ENCODE measurements at regions not wholly inside any gene's neighbourhood (a gene's known extent, or its start where the extent isn't known, plus 50 kb on each side); places are given as distances from the start of the nearest gene placed in this dataset.
"Not testable (repeated sequence)": the region's sequence is repeated elsewhere in the genome, so short reads cannot be mapped to it uniquely, and the experiment has no call there.

DNA sequence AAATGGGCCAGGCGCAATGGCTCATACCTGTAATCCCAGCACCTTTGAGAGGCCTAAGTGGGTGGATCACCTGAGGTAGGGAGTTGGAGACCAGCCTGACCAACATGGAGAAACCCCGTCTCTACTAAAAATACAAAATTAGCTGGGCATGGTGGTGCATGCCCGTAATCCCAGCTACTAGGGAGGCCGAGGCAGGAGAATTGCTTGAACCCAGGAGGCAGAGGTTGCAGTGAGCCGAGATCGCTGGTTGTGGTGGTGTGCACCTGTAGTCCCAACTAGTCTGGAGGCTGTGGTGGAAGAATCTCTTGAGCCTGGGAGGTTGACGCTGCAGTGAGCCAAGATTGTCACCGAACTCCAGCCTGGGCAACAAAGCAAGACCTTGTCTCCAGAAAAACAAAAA lies 50.5 kb upstream of the ZNF217 start:
- TF ChIP-seq, protein P1, sequence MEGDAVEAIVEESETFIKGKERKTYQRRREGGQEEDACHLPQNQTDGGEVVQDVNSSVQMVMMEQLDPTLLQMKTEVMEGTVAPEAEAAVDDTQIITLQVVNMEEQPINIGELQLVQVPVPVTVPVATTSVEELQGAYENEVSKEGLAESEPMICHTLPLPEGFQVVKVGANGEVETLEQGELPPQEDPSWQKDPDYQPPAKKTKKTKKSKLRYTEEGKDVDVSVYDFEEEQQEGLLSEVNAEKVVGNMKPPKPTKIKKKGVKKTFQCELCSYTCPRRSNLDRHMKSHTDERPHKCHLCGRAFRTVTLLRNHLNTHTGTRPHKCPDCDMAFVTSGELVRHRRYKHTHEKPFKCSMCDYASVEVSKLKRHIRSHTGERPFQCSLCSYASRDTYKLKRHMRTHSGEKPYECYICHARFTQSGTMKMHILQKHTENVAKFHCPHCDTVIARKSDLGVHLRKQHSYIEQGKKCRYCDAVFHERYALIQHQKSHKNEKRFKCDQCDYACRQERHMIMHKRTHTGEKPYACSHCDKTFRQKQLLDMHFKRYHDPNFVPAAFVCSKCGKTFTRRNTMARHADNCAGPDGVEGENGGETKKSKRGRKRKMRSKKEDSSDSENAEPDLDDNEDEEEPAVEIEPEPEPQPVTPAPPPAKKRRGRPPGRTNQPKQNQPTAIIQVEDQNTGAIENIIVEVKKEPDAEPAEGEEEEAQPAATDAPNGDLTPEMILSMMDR (conservative IDR thresholded peaks at IDR 0.05): not testable (repeated sequence)
- TF ChIP-seq EZH2 (IDR thresholded peaks at IDR 0.05; ENCODE audit: low read depth): not testable (repeated sequence)
